ENCODE measurements at regions not wholly inside any gene's neighbourhood (a gene's known extent, or its start where the extent isn't known, plus 50 kb on each side); places are given as distances from the start of the nearest gene placed in this dataset.
"Not testable (repeated sequence)": the region's sequence is repeated elsewhere in the genome, so short reads cannot be mapped to it uniquely, and the experiment has no call there.

DNA sequence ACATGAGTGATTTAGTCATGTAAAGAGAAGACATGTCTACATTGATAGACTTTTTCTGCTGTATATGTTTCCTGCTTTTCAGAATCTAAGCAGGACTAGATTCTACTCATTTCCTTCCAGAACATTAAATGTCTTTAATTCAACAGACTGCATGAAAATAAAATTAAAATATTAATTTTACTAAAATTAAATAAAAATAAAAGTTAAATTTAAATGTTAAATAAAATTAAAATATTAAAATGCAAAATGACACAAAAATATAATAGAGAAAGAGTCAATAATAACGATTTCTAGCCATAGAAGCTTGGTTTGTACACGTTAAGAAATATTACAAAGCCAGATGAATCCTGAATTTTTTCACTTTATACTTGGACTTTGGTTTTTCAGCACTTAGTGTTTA is 552.8 kb upstream of the NR5A2 start:
- DNase-seq, result no peak

DNA sequence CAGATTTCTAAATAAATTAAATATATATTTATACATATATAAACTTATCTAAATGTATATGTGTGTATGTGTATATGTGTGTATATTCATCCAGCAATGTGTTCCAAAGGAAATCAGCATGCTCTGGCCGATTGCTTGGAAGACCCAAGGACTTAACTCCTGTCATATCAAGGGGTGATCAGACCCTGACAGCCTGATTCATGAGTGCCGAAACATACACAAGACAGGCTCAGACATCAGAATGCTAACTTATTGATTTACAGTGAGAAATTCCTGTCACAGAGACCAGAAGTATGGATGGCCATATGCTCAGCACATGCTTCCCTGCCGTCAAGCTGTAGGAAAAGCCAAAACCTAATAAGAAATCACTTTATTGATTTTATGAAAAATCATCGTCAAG is 545.1 kb upstream of the NR5A2 start:
- no peak for DNase-seq

DNA sequence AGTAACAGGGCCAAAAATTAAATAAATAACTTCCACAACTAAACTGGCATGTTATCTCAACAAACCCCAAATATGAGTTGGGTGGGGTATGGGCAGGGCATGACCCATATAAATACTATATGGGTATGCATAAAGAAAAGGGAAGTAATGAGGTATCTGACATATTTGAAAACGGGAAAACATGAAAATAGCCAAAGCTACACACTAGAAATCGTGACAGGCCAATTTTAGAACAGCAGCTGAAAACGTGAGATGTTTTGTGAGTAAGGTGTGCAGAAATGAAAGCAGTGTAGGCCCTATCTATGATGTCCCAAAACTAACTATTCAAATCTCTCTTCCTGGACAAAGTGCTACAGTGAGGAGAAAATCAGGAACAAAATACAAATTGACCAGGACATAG is 537.9 kb upstream of the NR5A2 start:
- no peak for DNase-seq

DNA sequence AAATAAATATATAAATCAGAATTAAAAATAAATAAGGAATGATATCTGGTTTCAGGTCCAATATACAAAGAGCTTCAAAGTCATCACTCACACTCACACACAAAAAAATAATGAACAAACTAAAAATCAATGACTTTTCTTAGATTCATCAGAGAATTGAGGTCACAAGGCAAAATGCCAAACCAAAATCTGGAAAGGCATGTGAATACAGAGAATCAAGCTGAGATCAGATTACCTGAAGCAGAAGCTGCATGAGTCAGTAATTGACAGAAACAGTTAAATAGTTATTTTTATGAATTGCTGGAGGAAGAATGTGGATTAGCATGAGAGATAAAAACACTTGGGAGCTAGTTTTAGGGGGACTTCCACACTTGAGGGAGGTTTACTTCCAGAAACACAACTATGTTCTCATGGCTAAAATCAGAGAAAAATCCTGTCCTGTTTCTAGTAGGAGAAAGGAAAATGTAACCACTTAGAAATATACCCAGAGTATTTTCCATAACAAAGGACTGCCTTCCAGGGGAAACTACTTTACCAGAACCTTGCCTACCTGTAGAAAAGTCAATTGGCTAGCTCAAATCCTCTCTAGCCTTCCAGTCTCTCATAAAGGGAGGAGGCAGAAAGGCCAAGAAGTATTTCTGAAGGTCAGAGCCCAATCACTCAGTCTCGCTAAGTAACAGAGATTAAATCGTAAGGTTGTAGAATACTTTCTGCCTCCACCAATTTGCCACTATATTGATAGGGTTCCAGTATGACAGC is 536.6 kb upstream of the NR5A2 start:
- DNase-seq, result no peak

DNA sequence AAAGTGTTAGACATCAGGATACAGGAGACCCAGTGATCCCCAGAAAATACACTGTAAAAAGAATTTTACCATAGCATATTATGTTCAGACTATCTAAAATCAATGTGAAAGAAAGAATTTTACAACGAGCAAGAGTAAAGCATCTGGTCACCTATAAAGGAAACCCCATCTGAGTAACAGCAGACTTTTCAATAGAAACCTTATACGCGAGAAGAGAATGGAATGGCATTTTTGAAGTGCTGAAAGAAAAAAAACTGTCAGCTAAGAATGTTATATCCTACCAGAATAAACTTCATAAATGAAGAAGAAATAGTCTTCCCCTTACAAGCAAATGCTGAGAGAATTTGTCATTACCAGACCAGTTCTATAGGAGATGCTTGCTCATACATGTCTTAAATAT is 532.1 kb upstream of the NR5A2 start:
- DNase-seq, result no peak

DNA sequence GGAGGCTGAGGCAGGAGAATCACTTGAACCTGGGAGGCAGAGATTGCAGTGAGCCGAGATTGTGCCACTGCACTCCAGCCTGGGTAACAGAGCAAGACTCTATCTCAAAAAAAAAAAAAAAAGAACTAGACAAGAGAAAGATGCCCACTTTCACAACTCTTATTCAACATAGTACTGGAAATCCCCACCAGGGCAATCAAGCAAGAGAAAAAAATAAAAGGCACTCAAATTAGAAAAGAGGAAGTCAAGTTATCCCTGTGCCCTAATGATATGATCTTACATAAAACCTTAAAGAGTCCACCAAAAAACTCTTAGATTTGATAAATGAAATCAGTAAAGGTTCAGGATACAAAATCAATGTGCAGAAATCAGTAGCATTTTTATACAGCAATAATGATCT is 528.7 kb upstream of the NR5A2 start:
- not testable (repeated sequence) for DNase-seq

DNA sequence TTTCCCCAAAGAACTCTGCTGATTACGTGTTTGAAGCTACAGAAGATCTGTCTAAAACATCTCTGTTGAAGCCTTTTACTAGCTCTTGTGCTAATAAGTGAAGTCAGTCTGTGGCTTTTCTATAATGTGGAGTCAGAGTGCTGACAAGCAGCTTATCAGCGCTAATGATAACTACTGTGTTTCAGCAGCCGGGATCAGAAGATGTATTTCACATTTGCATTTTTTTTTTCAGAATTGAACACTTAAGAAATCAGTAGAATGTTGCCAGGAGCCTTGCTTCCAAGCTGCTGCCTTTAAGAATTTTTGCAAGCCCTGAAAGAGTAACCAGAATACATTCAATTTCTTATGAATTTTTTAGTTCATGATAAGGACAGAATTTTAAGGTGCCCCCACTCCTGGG is 519.4 kb upstream of the NR5A2 start:
- DNase-seq, result no peak

DNA sequence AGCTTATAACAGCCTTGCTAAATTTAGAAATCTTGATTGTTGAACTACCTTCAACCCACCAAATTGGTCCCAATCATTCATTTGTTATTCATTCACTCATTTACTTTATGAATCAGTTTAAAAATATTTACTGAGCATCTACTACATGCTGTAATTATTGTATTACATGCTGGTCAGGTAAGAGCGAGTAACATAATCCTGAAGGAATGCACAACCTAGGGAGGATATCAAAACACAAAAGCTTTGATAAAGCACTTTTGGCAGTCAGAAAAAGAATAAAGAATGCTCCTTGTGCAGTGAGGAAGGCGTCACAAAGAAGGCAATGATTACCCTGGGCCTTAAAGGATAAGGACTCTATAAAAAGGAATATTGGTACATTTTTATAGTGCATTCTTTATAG is 518.9 kb upstream of the NR5A2 start:
- DNase-seq, result no peak

DNA sequence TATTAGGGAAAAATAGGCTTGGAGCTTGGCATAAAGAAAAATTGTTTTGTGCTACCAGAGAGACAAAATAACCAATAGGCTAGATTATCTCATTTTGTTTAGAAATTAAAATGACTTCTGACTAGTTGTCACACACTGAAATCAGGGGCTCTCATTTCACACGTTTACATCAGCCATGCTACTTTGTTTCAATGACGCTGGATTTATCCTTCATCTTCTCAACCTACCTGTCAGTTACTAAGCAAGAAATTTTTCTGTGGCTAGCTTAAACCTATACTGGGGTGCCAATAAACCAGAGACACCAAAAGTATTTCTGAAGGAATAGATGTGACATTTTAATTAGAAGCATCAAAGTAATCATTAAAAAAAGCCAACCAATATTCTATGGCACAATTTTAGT is 518.1 kb upstream of the NR5A2 start:
- DNase-seq, result no peak

DNA sequence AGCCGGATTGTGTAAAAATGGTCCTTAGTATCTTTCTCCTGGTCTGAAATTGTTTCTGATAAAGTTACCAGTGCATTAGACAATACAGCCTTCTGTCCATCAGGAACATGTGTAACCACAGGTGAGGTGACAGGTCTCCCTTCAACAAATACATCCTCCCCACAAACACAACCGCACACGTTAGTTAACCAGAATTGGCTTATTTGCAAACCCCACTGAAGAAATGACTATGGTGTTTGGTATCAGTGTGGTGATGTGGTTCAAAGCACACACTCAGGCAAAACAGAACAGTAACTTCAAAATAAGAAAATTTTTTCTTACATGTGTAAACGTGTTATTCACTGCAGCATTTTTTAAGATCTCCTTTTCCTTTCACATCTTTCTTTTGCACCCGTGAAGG is 517.2 kb upstream of the NR5A2 start:
- DNase-seq, result no peak

DNA sequence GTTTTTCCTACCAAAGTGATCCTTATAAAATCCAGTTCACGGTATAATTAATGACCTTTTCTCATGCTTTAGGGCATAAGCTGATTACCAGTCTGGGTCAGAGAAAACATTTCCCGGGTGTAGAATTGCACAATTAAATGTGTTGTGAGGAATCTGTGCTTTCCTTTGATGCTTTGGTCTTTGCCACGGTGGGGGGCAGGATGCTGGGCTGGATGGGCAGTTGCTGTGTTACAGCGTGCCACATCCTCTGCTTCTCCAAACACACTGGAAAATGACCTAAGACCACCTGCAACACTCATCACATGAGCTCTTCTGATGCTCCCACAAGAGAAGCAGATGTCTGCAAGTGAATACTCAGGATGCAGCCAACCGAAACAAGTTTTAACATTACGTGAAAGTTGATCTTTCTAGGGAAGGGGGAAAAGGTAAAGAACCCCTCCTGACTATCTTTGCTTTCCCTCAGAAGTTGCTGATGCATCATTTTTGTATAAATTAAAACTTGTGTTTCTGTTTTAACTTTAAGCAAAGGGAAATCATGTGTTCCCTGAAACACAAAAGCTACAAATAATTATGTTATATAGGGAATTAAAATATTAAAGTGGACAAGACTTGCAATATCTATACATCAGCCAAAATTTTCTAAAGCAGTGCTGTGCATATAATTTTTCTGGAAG is 515.3 kb upstream of the NR5A2 start:
- no peak for DNase-seq

DNA sequence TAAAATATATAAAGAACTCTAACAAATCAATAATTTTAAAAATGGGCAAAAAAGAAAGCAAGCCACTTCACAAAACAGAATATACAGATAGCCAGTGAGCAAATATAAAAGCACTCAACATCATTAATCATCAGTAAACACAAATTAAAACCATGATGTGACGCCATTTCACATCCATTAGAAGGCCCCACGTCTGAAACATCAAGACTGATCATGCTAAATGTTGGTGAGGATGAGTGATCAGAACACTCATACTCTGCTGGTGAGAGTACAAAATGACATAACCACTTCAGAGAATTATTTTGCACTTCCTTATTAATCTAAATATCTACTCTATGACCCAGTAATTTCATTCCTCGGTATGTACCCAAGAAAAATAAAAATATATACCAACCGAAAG is 512.2 kb upstream of the NR5A2 start:
- no peak for DNase-seq

DNA sequence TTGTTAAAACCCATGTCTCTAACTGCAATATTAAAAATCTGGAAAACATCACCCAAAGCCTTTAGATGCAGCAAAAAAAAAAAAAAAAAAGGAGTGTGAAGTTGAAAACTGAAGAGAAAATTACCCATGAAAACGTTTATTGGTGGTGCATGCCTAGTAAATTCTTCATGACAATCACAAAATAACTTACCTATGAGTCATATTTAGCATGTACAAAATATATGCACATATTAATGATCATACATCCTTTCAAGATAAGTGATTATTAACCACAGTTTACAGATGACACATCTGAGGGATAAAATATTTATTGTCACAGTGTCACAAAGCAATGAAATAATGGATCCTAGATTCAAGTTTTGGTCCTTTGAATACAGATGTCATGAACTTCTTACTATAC is 505.2 kb upstream of the NR5A2 start:
- no peak for DNase-seq

DNA sequence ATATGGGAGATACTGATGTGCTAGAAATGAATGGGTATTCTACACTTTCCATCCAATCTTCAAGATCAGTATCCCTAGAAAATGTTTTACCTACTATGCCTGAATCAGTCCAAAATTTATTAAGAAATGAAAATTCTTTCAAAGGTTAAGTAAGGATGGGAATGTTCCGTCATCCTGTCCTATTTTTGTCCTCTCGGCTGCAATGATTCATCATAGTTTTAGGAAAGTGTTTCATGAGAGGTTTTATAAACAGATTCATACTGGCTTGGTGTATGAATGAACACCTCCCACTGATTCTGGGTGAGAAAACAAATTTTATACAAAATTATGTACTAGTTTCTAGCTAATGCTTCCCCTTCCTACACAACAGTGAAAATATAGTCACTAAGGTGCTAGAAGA is 504.6 kb upstream of the NR5A2 start:
- DNase-seq, result no peak

DNA sequence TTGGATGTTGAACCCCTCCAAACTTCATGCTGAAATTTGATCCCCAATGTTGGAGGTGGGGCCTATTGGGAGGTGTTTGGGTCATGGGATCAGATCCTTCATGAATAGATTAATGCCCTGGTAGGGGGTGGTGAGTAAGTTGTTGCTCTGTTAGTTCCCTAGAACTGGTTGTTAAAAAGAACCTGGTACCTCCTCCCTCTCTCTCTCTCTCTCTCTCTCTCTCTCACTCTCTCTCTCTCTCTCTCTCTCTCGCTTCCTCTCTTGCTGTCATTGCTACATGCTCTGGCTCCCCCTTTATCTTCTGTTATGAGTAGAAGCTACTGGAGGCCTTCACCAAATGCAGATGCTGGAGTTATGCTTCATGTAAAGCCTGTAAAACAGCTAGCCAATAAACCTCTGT is 498.2 kb upstream of the NR5A2 start:
- no peak for DNase-seq

DNA sequence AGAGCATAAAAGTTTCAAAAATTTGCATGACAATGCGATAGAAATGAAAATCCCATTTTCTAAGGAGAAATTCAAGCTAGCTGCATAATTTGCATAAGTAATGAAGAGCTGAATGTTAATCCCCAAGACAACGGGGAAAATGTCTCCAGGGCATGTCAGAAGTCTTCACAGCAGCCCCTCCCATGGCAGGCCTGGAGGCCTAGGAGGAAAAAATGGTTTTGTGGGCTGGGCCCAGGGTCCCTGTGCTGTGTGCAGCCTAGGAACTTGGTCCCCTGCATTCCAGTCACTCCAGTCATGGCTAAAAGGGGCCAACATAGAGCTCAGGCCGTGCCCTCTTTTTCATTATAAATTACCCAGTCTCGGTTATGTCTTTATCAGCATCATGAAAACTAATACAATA is 494.1 kb upstream of the NR5A2 start:
- DNase-seq, result not testable (repeated sequence)

DNA sequence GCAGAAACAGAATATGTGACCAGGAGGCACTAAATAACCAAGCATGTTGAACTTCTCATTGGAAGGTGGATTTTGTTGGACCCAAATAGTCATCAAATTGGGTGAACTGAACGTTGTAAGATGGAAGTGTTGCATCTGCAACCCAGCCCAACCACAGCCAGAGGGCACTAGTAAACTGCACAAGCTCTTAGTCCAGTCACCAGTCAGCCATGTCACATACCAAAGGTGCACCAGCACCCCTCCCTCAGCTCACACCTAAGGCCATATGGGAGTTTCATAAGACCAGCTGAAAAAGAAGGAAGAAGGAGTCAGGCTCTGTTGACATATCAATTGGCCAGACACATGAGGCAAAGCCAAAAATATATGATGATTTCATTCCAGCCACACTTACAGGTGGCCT is 481.7 kb upstream of the NR5A2 start:
- DNase-seq, result no peak

DNA sequence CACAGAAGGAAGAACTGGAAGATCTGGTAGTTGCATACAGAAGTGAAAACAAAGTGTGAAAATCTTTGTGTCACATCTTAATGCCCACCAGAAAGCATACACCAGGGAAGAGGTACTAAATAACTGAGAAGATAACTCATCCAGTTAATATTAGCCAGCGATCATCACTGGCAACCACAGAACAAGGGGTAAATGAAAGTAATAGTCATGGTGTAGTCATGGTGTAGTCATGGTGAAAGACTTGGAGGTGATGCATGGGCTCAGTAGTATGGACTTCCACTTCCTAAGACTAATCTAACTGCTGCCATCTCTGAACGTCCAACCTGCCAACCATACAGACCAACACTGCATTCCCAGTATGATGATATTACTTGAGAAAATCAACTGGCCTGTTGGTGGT is 481.2 kb upstream of the NR5A2 start:
- no peak for DNase-seq

DNA sequence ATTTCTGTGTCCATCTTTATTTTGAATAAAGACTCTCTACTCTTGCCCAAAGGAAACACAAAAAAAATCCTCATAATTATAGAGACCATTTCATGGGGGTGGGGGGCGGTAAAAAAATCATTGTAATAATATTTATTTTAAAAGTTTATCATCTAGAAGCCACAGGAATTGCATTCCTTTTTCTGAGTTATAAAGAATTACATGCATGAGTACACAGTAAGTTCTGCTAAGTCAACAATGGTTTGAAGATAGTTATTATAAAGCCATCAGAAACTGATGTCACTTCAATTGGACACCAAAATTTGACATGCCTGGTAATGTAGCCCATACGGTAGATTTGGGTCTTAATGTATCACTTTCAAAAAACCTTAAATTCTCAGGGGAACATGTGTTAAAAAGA is 478.1 kb upstream of the NR5A2 start:
- no peak for DNase-seq

DNA sequence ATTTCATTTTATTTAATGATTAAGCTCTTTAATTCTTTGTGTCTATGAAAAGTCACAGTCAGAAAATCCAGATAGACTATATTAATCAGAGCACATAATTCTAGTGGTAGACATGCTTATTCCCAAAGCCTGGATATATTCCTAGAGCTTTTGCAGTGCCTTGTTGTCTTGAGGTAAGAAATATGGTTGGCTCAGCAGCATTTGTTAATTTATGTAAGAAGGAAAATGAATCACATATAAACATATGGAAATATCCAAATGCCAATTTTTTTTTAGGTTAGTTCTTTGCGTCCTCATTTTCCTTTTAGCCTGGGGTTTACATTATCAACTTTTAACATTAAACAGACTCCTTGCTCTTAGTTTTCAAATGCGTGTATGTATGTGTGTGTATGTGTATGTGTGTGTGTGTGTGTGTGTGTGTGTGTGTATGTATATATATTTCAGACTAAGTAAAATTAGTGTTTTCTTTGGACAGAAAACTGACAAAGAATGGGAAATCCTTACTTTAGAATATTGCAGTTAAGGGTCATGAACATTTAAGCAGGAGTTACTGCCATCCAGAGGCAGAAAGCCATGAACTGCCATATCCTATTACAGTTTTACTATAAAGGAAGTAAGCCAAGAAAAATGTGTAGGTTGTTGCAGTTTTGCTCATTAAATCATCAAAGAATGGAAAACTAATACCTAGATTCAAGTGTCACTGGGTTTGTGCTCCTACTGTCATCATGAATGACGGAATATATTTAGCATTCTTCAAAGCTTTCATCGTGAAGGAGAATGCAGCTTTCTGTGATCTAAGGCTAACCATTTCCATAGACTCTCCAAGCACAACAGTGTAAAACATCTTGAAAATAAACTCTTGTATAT is 477.1 kb upstream of the NR5A2 start:
- DNase-seq, result no peak

DNA sequence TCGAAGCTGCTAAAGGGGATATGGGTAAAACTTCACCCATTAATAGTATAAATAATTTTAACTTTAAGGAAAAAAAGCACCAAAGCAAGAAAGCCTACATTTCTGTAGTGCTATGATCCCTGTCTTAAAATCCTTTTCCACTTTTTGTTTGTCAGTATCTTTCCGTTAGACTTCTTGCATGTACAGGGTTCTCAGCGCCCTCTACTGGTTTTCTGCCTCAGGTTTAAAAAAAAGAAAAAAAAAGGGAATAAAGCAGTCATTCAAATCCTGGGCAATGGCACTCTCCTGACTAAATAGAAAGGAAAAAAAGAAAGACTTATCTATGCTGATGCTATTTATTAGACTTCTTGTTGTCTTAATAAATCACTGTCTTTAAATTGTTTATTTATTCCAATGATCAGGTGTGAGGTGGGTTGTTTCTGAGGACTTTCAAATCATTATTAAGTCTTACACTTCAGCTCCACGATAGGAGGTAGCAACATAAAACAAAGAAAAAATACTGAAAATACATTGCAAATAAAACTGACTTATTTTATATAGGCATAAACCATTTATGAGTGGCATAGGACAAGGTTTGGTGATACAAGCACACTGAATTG is 475.4 kb upstream of the NR5A2 start:
- no peak for DNase-seq

DNA sequence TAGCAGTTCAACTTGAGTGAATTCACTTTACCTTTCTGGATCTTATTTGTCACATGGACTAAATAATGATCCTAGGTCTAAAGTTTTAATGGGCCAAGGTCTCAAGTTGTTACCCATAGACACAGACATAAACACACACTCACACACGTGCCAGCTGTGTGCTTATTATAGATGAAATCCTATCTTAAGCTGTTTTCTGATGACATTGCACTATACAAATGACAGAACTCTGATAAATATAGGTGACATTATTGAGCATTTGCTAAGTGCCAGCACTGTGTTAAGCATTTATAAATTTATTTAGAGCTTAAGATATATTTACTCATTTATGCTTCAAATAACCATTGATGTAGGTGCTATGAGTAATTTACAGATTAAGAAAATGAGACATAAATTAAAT is 474.4 kb upstream of the NR5A2 start:
- no peak for DNase-seq

DNA sequence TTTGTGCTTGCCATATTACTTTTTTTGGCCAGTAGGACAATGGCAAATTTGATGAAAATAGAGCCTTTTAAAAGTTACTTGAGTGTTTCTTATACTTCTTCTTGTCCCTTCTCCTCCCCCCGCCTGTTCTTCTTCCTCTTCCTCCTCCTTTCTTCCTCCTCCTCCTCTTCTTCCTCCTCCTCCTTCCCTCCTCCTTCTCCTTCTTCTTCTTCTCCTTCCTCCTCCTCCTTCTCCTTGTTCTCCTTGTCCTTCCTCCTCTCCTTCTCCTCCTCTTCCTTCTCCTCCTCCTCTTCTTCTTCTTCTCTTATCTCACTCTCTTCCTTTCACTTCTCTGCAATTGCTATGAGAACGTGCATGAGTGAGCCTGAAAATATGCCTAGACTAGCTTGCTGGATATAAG is 466.2 kb upstream of the NR5A2 start:
- no peak for DNase-seq

DNA sequence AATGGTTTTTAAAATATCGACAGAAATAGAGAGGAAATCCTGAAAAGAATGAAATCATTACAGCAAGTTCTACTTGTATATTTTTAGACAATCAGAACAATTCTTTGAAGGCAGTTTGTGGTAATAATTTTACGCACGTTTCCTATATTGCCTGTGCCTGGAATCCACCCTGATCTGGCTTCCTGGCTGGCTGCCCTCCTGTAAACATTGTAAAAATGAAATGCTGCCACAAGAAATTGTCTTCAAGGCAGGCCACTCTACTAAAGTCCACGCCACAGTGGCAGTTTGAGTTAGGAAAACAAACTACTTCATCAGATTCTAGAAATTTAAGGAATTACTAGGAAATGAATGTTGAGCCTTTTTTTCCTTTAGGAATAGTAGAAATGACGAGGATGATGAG is 454.5 kb upstream of the NR5A2 start:
- no peak for DNase-seq

All from GOT3 (cell line).